DOHH2 (cell line): ENCODE measurements at regions not wholly inside any gene's neighbourhood (a gene's known extent, or its start where the extent isn't known, plus 50 kb on each side); places are given as distances from the start of the nearest gene placed in this dataset.

Experiments
- H3F3A ChIP-seq: fragments of 200-600 bp; sonication (generic), shearing (Covaris generic); 2 replicates; pipeline ENCODE4 v1.6.0; 2016; ENCODE audit warnings: antibody characterized with exemption, mild to moderate bottlenecking; ENCODE audit not compliant: control insufficient read depth, insufficient read depth
- H3K27ac ChIP-seq: fragments of 200-600 bp; sonication (generic); 2 replicates; pipeline ENCODE4 v1.5.1; 2014; ENCODE audit warnings: low read depth, mild to moderate bottlenecking, low read length, moderate library complexity
- H3K27me3 ChIP-seq: fragments of 200-600 bp; sonication (generic); 2 replicates; pipeline ENCODE4 v1.6.1; 2014; ENCODE audit warnings: mild to moderate bottlenecking, low read length, mixed read lengths; ENCODE audit not compliant: control insufficient read depth
- H3K36me3 ChIP-seq: fragments of 200-600 bp; sonication (generic); 2 replicates; pipeline ENCODE4 v1.6.1; 2014; ENCODE audit warnings: mild to moderate bottlenecking, low read length, moderate library complexity, mixed read lengths; ENCODE audit not compliant: control insufficient read depth
- H3K4me1 ChIP-seq: fragments of 200-600 bp; sonication (generic); 2 replicates; pipeline ENCODE4 v1.6.1; 2014; ENCODE audit warnings: mild to moderate bottlenecking, low read length, mixed read lengths; ENCODE audit not compliant: control insufficient read depth
- H3K4me2 ChIP-seq: fragments of 200-600 bp; sonication (generic); 2 replicates; pipeline ENCODE4 v1.6.0; 2014; ENCODE audit warnings: mild to moderate bottlenecking, low read length, moderate library complexity
- H3K4me3 ChIP-seq: fragments of 200-600 bp; sonication (generic); 2 replicates; pipeline ENCODE4 v1.5.1; 2014; ENCODE audit warnings: mild to moderate bottlenecking, low read length, mixed read lengths
- H3K79me2 ChIP-seq: fragments of 200-600 bp; sonication (generic); 2 replicates; pipeline ENCODE4 v1.6.1; 2014; ENCODE audit warnings: mild to moderate bottlenecking, low read length, mixed read lengths; ENCODE audit not compliant: control insufficient read depth
- H3K9me2 ChIP-seq: fragments of 200-600 bp; sonication (generic); replicated peaks from 2 replicates; pipeline ENCODE4 v1.6.1; 2014; ENCODE audit warnings: mild to moderate bottlenecking, low read length, mixed read lengths; ENCODE audit not compliant: control insufficient read depth
- H3K9me3 ChIP-seq: fragments of 200-600 bp; sonication (generic); 2 replicates; pipeline ENCODE4 v1.6.1; 2014; ENCODE audit warnings: antibody characterized with exemption, low read length, mixed read lengths; ENCODE audit not compliant: control insufficient read depth, insufficient read depth
- H4K20me1 ChIP-seq: fragments of 200-600 bp; sonication (generic); 2 replicates; pipeline ENCODE4 v1.6.0; 2014; ENCODE audit warnings: low read depth, mild to moderate bottlenecking, antibody characterized with exemption, low read length, moderate library complexity; ENCODE audit not compliant: control insufficient read depth, insufficient read depth
- CTCF ChIP-seq: fragments of 200-600 bp; sonication (generic); IDR thresholded peaks from one replicate; pipeline ENCODE4 v1.5.1; 2014; ENCODE audit warnings: antibody characterized with exemption, mild to moderate bottlenecking, low read depth, low read length; ENCODE audit not compliant: poor library complexity, severe bottlenecking
- EZH2phosphoT487 ChIP-seq: fragments of 200-600 bp; sonication (generic); IDR thresholded peaks from 2 replicates; pipeline ENCODE4 v1.6.1; 2017; ENCODE audit warnings: borderline replicate concordance, mild to moderate bottlenecking, antibody characterized with exemption, low read length, moderate library complexity, mixed read lengths

GRCh38 chr12:91910871-91911388 lies 234.7 kb downstream of the BTG1 start:
- Histone ChIP-seq H3K79me2 (no peaks in the 10 kb centered on the region), H3K4me1 (no peaks in the 10 kb centered on the region), H4K20me1 (no peaks in the 10 kb centered on the region), H3K9me2 (no peaks in the 10 kb centered on the region), H3K27me3 (no peaks in the 10 kb centered on the region), H3K4me2 (no peak overlapping the region), H3F3A (no peaks in the 10 kb centered on the region), H3K36me3 (no peaks in the 10 kb centered on the region), H3K4me3 (no peak overlapping the region), H3K9me3 (no peaks in the 10 kb centered on the region), H3K27ac (no peak overlapping the region)
- TF ChIP-seq EZH2phosphoT487 (no peak), CTCF (no peak)

GRCh38 chr12:91902860-91903683 lies 242.6 kb downstream of the BTG1 start:
- H3K79me2 ChIP-seq: no peaks in the 10 kb centered on the region
- no peak for TF ChIP-seq CTCF
- TF ChIP-seq EZH2phosphoT487: no peak
- H3K9me2 ChIP-seq: no peaks in the 10 kb centered on the region
- H3F3A ChIP-seq: no peaks in the 10 kb centered on the region
- no peaks in the 10 kb centered on the region for H3K36me3 ChIP-seq
- H3K4me2 ChIP-seq: no peak overlapping the region
- H4K20me1 ChIP-seq: no peaks in the 10 kb centered on the region
- H3K4me3 ChIP-seq: no peak overlapping the region
- no peaks in the 10 kb centered on the region for H3K4me1 ChIP-seq
- no peaks in the 10 kb centered on the region for H3K9me3 ChIP-seq
- H3K27me3 ChIP-seq: no peaks in the 10 kb centered on the region
- no peak overlapping the region for H3K27ac ChIP-seq

GRCh38 chr12:91901381-91902074 lies 244.1 kb downstream of the BTG1 start:
- Histone ChIP-seq H4K20me1 (no peaks in the 10 kb centered on the region), H3K4me1 (no peaks in the 10 kb centered on the region), H3K4me2 (no peak overlapping the region), H3K36me3 (no peaks in the 10 kb centered on the region), H3K9me2 (no peaks in the 10 kb centered on the region), H3K9me3 (no peaks in the 10 kb centered on the region), H3K27ac (no peak overlapping the region), H3K27me3 (no peaks in the 10 kb centered on the region), H3K4me3 (no peak overlapping the region), H3F3A (no peaks in the 10 kb centered on the region), H3K79me2 (no peaks in the 10 kb centered on the region)
- TF ChIP-seq CTCF (no peak), EZH2phosphoT487 (no peak)
